A549 (cell line): ENCODE measurements at regions not wholly inside any gene's neighbourhood (a gene's known extent, or its start where the extent isn't known, plus 50 kb on each side); places are given as distances from the start of the nearest gene placed in this dataset.

Source experiments
- ATAC-seq, 2 experiments: fragments of 200-7000 bp in 1 of 2; fragments of >200 bp in 1 of 2; cut with Nextera tagmentation in 1 of 2; cut with Tn5 transposase in 1 of 2; 3 replicates each; pipeline versions ENCODE4 v1.8.0 to v1.9.1; 2018 to 2020; ENCODE audit warnings: mild to moderate bottlenecking in 1 of 2, moderate library complexity in 1 of 2
- CTCF ChIA-PET: fragments of 300-600 bp; sonication (Branson Sonifier 250); formaldehyde crosslinking; extraction: SDS; loops from one replicate; lab custom pipeline; 2021; ENCODE audit warnings: antibody characterized with exemption, inconsistent platforms; lab: Yijun Ruan, JAX
- POLR2A ChIA-PET: fragments of 350-600 bp; formaldehyde crosslinking; extraction: SDS; loops from one replicate; lab custom pipeline; 2021; ENCODE audit warnings: antibody characterized with exemption, inconsistent platforms; lab: Yijun Ruan, JAX
- DNase-seq, 2 experiments: peaks; one replicate each; pipeline versions ENCODE4 v3.0.0 to v3.0.0-alpha.2; 2011 to 2016; ENCODE audit warnings: low read depth in 1 of 2, low spot score in 1 of 2
- FAIRE-seq: peaks from 2 replicates; lab custom pipeline; 2011; peaks lifted over from hg19 to GRCh38; lab: Jason Lieb, UNC
- H3K27ac ChIP-seq, 2 experiments: fragments of >200 bp; sonication (Bioruptor Twin); formaldehyde crosslinking; 3 replicates each; pipeline ENCODE4 v1.5.1; 2016 to 2017
- H3K4me1 ChIP-seq: fragments of >200 bp; sonication (Bioruptor Twin); formaldehyde crosslinking; 3 replicates; pipeline ENCODE4 v1.6.1; 2016
- H3K4me2 ChIP-seq: fragments of >200 bp; sonication (Bioruptor Twin); formaldehyde crosslinking; 3 replicates; pipeline ENCODE4 v1.6.1; 2016
- H3K4me3 ChIP-seq: fragments of >200 bp; sonication (Bioruptor Twin); formaldehyde crosslinking; 3 replicates; pipeline ENCODE4 v1.5.1; 2016
- H3K9me3 ChIP-seq: fragments of >200 bp; sonication (Bioruptor Twin); formaldehyde crosslinking; 3 replicates; pipeline ENCODE4 v1.6.1; 2016
- CBX2 ChIP-seq: fragments of 200-600 bp; sonication (generic); IDR thresholded peaks from 2 replicates; pipeline ENCODE4 v1.6.1; 2016; ENCODE audit warnings: low read depth, mild to moderate bottlenecking, borderline replicate concordance
- CBX8 ChIP-seq: fragments of 200-600 bp; sonication (generic); IDR thresholded peaks from 2 replicates; pipeline ENCODE4 v1.6.1; 2016
- CHD2 ChIP-seq: fragments of 150-350 bp; IDR thresholded peaks from 2 replicates; pipeline ENCODE4 v1.6.1; 2014; ENCODE audit warnings: low read length; ENCODE audit not compliant: partially characterized antibody
- EHMT2 ChIP-seq: fragments of 200-600 bp; sonication (generic); IDR thresholded peaks from 2 replicates; pipeline ENCODE4 v1.6.1; 2016; ENCODE audit warnings: antibody characterized with exemption, low read depth, mild to moderate bottlenecking, moderate library complexity
- FOSL2 ChIP-seq, 2 experiments: fragments of 450-650 bp in 1 of 2; fragments of >200 bp in 1 of 2; sonication (Bioruptor Twin) in 1 of 2; formaldehyde crosslinking; IDR thresholded peaks; 2 replicates each; pipeline versions ENCODE4 v1.5.0 to v1.6.1; 2016 to 2020; ENCODE audit warnings: mild to moderate bottlenecking in 1 of 2, moderate library complexity in 1 of 2
- FOXS1 ChIP-seq: fragments of 250-450 bp; sonication (Bioruptor Pico); IDR thresholded peaks from 2 replicates; pipeline ENCODE4 v1.5.0; 2020; ENCODE audit warnings: mild to moderate bottlenecking, moderate library complexity
- HEYL ChIP-seq: fragments of 250-450 bp; sonication (Bioruptor Pico); IDR thresholded peaks from 2 replicates; pipeline ENCODE4 v1.8.0; 2021; ENCODE audit warnings: mild to moderate bottlenecking, moderate library complexity
- HMGXB4 ChIP-seq: fragments of 250-450 bp; sonication (Bioruptor Pico); IDR thresholded peaks from 2 replicates; pipeline ENCODE4 v1.5.0; 2021; ENCODE audit warnings: mild to moderate bottlenecking, moderate library complexity, borderline replicate concordance
- HOXA7 ChIP-seq: fragments of 250-450 bp; sonication (Bioruptor Pico); IDR thresholded peaks from 2 replicates; pipeline ENCODE4 v1.5.0; 2020; ENCODE audit warnings: mild to moderate bottlenecking, moderate library complexity
- HOXB13 ChIP-seq: fragments of 250-450 bp; sonication (Bioruptor Pico); IDR thresholded peaks from 2 replicates; pipeline ENCODE4 v1.5.0; 2020; ENCODE audit warnings: low read depth, mild to moderate bottlenecking, moderate library complexity
- HOXB5 ChIP-seq: fragments of 250-450 bp; sonication (Bioruptor Pico); IDR thresholded peaks from 2 replicates; pipeline ENCODE4 v1.5.0; 2020; ENCODE audit warnings: mild to moderate bottlenecking, moderate library complexity
- JUNB ChIP-seq: fragments of >200 bp; sonication (Bioruptor Twin); formaldehyde crosslinking; IDR thresholded peaks from 2 replicates; pipeline ENCODE4 v1.6.1; 2016
- KDM5A ChIP-seq: fragments of 200-600 bp; sonication (generic); IDR thresholded peaks from 2 replicates; pipeline ENCODE4 v1.6.1; 2016; ENCODE audit warnings: antibody characterized with exemption, mild to moderate bottlenecking
- MAX ChIP-seq: IDR thresholded peaks from 2 replicates; pipeline ENCODE4 v1.6.1; 2012
- MAZ ChIP-seq: fragments of 150-350 bp; IDR thresholded peaks from 2 replicates; pipeline ENCODE4 v1.6.1; 2014; ENCODE audit warnings: antibody characterized with exemption, low read depth, low read length, borderline replicate concordance
- PHF8 ChIP-seq: fragments of 200-600 bp; sonication (generic); IDR thresholded peaks from 2 replicates; pipeline ENCODE4 v1.6.1; 2016; ENCODE audit warnings: low read depth, mild to moderate bottlenecking, antibody characterized with exemption, moderate library complexity, borderline replicate concordance
- ZFP36 ChIP-seq: fragments of 450-650 bp; IDR thresholded peaks from 2 replicates; pipeline ENCODE4 v1.6.1; 2014; ENCODE audit warnings: borderline replicate concordance; ENCODE audit not compliant: partially characterized antibody
- ZSCAN20 ChIP-seq: fragments of 250-450 bp; sonication (Bioruptor Pico); IDR thresholded peaks from 2 replicates; pipeline ENCODE4 v1.8.0; 2022; ENCODE audit warnings: mild to moderate bottlenecking, moderate library complexity
- whole genome bisulfite sequencing: methylation state at CpG from one replicate; pipeline ENCODE4 v1.1.6; 2017; ENCODE audit errors: missing lambda C conversion rate; 5-methylcytosine and 5-hydroxymethylcytosine counted together
- TF ChIP-seq, protein P1 (sequence below): fragments of 150-350 bp; IDR thresholded peaks from 2 replicates; pipeline ENCODE4 v1.6.1; 2014; ENCODE audit warnings: low read depth, mild to moderate bottlenecking, low read length
- TF ChIP-seq, protein P2 (sequence below): IDR thresholded peaks from 2 replicates; pipeline ENCODE4 v1.6.1; 2012; ENCODE audit warnings: low read depth, borderline replicate concordance
- TF ChIP-seq, protein P3 (sequence below): fragments of >200 bp; sonication (Bioruptor Twin); formaldehyde crosslinking; IDR thresholded peaks from 3 replicates; pipeline ENCODE4 v1.5.1; 2016
- TF ChIP-seq, protein P4 (sequence below): fragments of 200-600 bp; sonication (generic); IDR thresholded peaks from 2 replicates; pipeline ENCODE4 v1.6.1; 2016; ENCODE audit warnings: antibody characterized with exemption, mild to moderate bottlenecking, moderate library complexity

- no peak overlapping the region for H3K4me3 ChIP-seq
- no peak for TF ChIP-seq FOSL2 (IDR thresholded peaks at IDR 0.05)
- TF ChIP-seq FOSL2 (CRISPR knock-in tag; IDR thresholded peaks at IDR 0.05): no peak
- TF ChIP-seq JUNB: no peak
- TF ChIP-seq HOXB13 (CRISPR knock-in tag): no peak
- TF ChIP-seq, protein P1, sequence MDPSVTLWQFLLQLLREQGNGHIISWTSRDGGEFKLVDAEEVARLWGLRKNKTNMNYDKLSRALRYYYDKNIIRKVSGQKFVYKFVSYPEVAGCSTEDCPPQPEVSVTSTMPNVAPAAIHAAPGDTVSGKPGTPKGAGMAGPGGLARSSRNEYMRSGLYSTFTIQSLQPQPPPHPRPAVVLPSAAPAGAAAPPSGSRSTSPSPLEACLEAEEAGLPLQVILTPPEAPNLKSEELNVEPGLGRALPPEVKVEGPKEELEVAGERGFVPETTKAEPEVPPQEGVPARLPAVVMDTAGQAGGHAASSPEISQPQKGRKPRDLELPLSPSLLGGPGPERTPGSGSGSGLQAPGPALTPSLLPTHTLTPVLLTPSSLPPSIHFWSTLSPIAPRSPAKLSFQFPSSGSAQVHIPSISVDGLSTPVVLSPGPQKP: no peak
- no peak for TF ChIP-seq CBX8
- TF ChIP-seq ZFP36: no peak
- TF ChIP-seq, protein P2, sequence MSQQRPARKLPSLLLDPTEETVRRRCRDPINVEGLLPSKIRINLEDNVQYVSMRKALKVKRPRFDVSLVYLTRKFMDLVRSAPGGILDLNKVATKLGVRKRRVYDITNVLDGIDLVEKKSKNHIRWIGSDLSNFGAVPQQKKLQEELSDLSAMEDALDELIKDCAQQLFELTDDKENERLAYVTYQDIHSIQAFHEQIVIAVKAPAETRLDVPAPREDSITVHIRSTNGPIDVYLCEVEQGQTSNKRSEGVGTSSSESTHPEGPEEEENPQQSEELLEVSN: no peak
- TF ChIP-seq CBX2: no peak
- no peak for TF ChIP-seq MAZ
- TF ChIP-seq HEYL (CRISPR knock-in tag): no peak
- TF ChIP-seq EHMT2: no peak
- no peak for TF ChIP-seq CHD2
- TF ChIP-seq, protein P3, sequence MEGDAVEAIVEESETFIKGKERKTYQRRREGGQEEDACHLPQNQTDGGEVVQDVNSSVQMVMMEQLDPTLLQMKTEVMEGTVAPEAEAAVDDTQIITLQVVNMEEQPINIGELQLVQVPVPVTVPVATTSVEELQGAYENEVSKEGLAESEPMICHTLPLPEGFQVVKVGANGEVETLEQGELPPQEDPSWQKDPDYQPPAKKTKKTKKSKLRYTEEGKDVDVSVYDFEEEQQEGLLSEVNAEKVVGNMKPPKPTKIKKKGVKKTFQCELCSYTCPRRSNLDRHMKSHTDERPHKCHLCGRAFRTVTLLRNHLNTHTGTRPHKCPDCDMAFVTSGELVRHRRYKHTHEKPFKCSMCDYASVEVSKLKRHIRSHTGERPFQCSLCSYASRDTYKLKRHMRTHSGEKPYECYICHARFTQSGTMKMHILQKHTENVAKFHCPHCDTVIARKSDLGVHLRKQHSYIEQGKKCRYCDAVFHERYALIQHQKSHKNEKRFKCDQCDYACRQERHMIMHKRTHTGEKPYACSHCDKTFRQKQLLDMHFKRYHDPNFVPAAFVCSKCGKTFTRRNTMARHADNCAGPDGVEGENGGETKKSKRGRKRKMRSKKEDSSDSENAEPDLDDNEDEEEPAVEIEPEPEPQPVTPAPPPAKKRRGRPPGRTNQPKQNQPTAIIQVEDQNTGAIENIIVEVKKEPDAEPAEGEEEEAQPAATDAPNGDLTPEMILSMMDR: no peak
- no peak for TF ChIP-seq MAX
- TF ChIP-seq HMGXB4 (CRISPR knock-in tag): no peak
- no peak for TF ChIP-seq KDM5A
- TF ChIP-seq FOXS1 (CRISPR knock-in tag): no peak
- H3K9me3 ChIP-seq: no peaks in the 10 kb centered on the region
- ATAC-seq: no peak
- ChIA-PET POLR2A (no interaction called here), CTCF (no interaction called here)
- DNase-seq: no peak
- FAIRE-seq: no peak
- no peak overlapping the region for H3K27ac ChIP-seq
- H3K4me1 ChIP-seq: no peaks in the 10 kb centered on the region
- no peak overlapping the region for H3K4me2 ChIP-seq
- WGBS: 20% methylated on average over 2 of the region's 2 CpGs
These were observed 78.7 kb upstream of the CDH6 start for GRCh38 chr5:31114817-31115216.

- no peak for DNase-seq
- no peaks in the 10 kb centered on the region for H3K4me1 ChIP-seq
- no peak overlapping the region for H3K4me3 ChIP-seq
- no peak for ATAC-seq
- H3K4me2 ChIP-seq: no peak overlapping the region
- WGBS: 16% methylated on average over 1 of the region's 1 CpG
- H3K27ac ChIP-seq: no peak overlapping the region
- H3K9me3 ChIP-seq: no peaks in the 10 kb centered on the region
- no peak for FAIRE-seq
- ChIA-PET CTCF (no interaction called here), POLR2A (no interaction called here)
- no peak for TF ChIP-seq FOXS1 (CRISPR knock-in tag)
- no peak for TF ChIP-seq HOXA7
- TF ChIP-seq, protein P4, sequence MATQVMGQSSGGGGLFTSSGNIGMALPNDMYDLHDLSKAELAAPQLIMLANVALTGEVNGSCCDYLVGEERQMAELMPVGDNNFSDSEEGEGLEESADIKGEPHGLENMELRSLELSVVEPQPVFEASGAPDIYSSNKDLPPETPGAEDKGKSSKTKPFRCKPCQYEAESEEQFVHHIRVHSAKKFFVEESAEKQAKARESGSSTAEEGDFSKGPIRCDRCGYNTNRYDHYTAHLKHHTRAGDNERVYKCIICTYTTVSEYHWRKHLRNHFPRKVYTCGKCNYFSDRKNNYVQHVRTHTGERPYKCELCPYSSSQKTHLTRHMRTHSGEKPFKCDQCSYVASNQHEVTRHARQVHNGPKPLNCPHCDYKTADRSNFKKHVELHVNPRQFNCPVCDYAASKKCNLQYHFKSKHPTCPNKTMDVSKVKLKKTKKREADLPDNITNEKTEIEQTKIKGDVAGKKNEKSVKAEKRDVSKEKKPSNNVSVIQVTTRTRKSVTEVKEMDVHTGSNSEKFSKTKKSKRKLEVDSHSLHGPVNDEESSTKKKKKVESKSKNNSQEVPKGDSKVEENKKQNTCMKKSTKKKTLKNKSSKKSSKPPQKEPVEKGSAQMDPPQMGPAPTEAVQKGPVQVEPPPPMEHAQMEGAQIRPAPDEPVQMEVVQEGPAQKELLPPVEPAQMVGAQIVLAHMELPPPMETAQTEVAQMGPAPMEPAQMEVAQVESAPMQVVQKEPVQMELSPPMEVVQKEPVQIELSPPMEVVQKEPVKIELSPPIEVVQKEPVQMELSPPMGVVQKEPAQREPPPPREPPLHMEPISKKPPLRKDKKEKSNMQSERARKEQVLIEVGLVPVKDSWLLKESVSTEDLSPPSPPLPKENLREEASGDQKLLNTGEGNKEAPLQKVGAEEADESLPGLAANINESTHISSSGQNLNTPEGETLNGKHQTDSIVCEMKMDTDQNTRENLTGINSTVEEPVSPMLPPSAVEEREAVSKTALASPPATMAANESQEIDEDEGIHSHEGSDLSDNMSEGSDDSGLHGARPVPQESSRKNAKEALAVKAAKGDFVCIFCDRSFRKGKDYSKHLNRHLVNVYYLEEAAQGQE: no peak
- TF ChIP-seq PHF8: no peak
- TF ChIP-seq, protein P2: no peak
- TF ChIP-seq CBX8: no peak
- no peak for TF ChIP-seq CBX2
- TF ChIP-seq, protein P1: no peak
- TF ChIP-seq HOXB5 (CRISPR knock-in tag): no peak
- no peak for TF ChIP-seq MAX
- TF ChIP-seq ZSCAN20 (CRISPR knock-in tag): no peak
These were observed 79.7 kb upstream of the CDH6 start for GRCh38 chr5:31113666-31114350.
